Choroid plexus epithelial cell (primary cell): ENCODE measurements at regions not wholly inside any gene's neighbourhood (a gene's known extent, or its start where the extent isn't known, plus 50 kb on each side); places are given as distances from the start of the nearest gene placed in this dataset.

Experiments
- DNase-seq: peaks from one replicate; pipeline ENCODE4 v3.0.0-alpha.2; 2010; ENCODE audit warnings: low read depth
- H3K4me3 ChIP-seq: 2 replicates; pipeline ENCODE4 v1.5.1; 2011; ENCODE audit warnings: low read depth, mild to moderate bottlenecking, control low read depth, low read length, moderate library complexity
- CTCF ChIP-seq: conservative IDR thresholded peaks from 2 replicates; pipeline ENCODE4 v1.5.1; 2011; ENCODE audit warnings: low read depth, mild to moderate bottlenecking, control low read depth, inconsistent platforms, low read length, moderate library complexity

GRCh38 chr12:113688313-113688712 is 216.6 kb upstream of the LHX5 start:
- DNase-seq = no peak
- H3K4me3 ChIP-seq = no peak overlapping the region
- no peak for TF ChIP-seq CTCF

- no peak overlapping the region for H3K4me3 ChIP-seq
- no peak for DNase-seq
- no peak for TF ChIP-seq CTCF
Observed at GRCh38 chr12:113684908-113685782, 213.5 kb upstream of the LHX5 start.

GRCh38 chr12:113684053-113684907 is 212.6 kb upstream of the LHX5 start:
- TF ChIP-seq CTCF = no peak
- no peak overlapping the region for H3K4me3 ChIP-seq
- DNase-seq = no peak

- no peak for TF ChIP-seq CTCF
- DNase-seq = no peak
Observed at GRCh38 chr12:113683574-113683973, 211.9 kb upstream of the LHX5 start.

GRCh38 chr12:113680868-113681267 is 209.2 kb upstream of the LHX5 start:
- no peak for TF ChIP-seq CTCF
- H3K4me3 ChIP-seq = no peak overlapping the region
- no peak for DNase-seq

More at GRCh38 chr12:113683574-113683973, 211.9 kb upstream of the LHX5 start:
- no peak overlapping the region for H3K4me3 ChIP-seq

- DNase-seq = no peak
- H3K4me3 ChIP-seq = no peak overlapping the region
- TF ChIP-seq CTCF = no peak
Observed at GRCh38 chr12:113678223-113679119, 206.8 kb upstream of the LHX5 start.
